Nephron progenitor cell (in vitro differentiated cells): ENCODE measurements at regions not wholly inside any gene's neighbourhood (a gene's known extent, or its start where the extent isn't known, plus 50 kb on each side); places are given as distances from the start of the nearest gene placed in this dataset.
"Not testable (repeated sequence)": the region's sequence is repeated elsewhere in the genome, so short reads cannot be mapped to it uniquely, and the experiment has no call there.

ENCODE experiments used
- DNase-seq: peaks from one replicate; pipeline ENCODE4 v3.0.0; 2021
- H3K27ac Mint-ChIP-seq: 2 replicates; pipeline ENCODE4 v1.8.0; 2021; ENCODE audit warnings: mild to moderate bottlenecking, moderate library complexity, mixed read lengths
- H3K27me3 Mint-ChIP-seq: 2 replicates; pipeline ENCODE4 v1.8.0; 2021; ENCODE audit warnings: mild to moderate bottlenecking, low read depth, mixed read lengths; ENCODE audit not compliant: poor library complexity
- H3K36me3 Mint-ChIP-seq: 2 replicates; pipeline ENCODE4 v1.8.0; 2021; ENCODE audit warnings: low read depth, mixed read lengths
- H3K4me1 Mint-ChIP-seq: 2 replicates; pipeline ENCODE4 v1.8.0; 2021; ENCODE audit warnings: mixed read lengths
- H3K4me3 Mint-ChIP-seq: 2 replicates; pipeline ENCODE4 v1.8.0; 2021; ENCODE audit warnings: mild to moderate bottlenecking, moderate library complexity, mixed read lengths
- H3K9me3 Mint-ChIP-seq: 2 replicates; pipeline ENCODE4 v1.8.0; 2021; ENCODE audit warnings: mild to moderate bottlenecking, moderate library complexity, mixed read lengths
- TF ChIP-seq, protein P1 (sequence below): fragments of 200-600 bp; sonication (generic); IDR thresholded peaks from 2 replicates; pipeline ENCODE4 v1.5.0; 2021; ENCODE audit warnings: antibody characterized with exemption

DNA sequence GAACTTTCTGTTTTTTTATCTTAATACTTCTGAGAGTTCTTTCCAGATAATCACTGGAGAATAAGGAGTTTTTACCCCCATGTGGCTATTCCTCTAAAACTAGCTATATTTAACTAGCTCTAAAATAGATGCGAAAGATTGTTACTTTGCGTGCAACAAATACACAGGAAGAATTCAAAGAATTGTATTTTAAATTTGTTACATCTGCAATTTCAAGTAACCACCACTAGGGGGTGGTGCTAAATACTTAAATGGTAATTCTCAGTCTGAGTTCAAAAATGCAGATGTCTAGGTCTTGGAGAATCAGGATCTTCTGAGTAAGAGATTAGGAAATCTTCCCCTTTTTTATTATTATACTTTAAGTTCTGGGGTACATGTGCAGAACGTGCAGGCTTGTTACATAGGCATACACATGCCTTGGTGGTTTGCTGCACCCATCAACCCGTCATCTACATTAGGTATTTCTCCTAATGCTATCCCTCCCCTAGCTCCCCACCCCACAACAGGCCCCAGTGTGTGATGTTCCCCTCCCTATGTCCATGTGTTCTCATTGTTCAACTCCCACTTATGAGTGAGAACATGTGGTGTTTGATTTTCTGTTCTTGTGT lies 346.9 kb downstream of the GOLGA6L6 start:
- DNase-seq, H3K4me1 Mint-ChIP-seq, H3K27me3 Mint-ChIP-seq, H3K4me3 Mint-ChIP-seq, H3K27ac Mint-ChIP-seq, H3K36me3 Mint-ChIP-seq: not testable (repeated sequence)
- peaks cover 30% of the 10 kb centered on the region for H3K9me3 Mint-ChIP-seq
- TF ChIP-seq, protein P1, sequence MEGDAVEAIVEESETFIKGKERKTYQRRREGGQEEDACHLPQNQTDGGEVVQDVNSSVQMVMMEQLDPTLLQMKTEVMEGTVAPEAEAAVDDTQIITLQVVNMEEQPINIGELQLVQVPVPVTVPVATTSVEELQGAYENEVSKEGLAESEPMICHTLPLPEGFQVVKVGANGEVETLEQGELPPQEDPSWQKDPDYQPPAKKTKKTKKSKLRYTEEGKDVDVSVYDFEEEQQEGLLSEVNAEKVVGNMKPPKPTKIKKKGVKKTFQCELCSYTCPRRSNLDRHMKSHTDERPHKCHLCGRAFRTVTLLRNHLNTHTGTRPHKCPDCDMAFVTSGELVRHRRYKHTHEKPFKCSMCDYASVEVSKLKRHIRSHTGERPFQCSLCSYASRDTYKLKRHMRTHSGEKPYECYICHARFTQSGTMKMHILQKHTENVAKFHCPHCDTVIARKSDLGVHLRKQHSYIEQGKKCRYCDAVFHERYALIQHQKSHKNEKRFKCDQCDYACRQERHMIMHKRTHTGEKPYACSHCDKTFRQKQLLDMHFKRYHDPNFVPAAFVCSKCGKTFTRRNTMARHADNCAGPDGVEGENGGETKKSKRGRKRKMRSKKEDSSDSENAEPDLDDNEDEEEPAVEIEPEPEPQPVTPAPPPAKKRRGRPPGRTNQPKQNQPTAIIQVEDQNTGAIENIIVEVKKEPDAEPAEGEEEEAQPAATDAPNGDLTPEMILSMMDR, result peak; percentile 13

- H3K4me3 Mint-ChIP-seq, result not testable (repeated sequence)
Observed at GRCh38 chr15:20192982-20193929, 348.3 kb downstream of the GOLGA6L6 start.

DNA sequence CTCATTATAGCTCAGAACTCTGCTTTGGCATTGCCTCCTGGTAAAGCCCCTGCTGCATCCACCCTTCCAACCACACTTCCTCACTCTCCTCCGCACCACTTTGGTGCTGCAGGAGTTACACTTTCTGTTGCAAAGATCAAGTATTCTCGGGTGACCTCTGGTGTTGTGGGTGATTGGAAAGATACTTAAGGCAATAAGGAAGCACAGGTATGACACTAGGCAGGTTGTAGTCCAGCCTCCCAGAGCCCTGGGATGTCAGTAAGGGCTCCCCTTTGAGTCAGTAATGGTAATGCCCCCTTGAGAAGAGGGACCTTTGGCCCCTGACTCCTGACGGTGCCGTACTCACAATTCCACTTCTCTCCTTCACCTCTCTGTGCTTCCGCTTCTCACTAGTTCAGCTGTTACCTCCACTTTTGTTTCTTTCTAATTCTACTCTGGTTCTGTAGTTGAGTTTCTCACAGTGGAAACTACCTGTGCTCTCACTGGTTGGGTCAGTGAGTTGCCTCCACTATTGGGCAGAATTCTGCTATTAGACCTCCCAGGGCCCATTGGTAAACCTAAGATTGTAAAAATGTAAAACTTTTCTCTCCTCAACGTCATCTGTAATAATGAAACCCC lies 350.0 kb downstream of the GOLGA6L6 start:
- DNase-seq, H3K4me1 Mint-ChIP-seq, H3K27ac Mint-ChIP-seq, H3K36me3 Mint-ChIP-seq, H3K4me3 Mint-ChIP-seq, H3K27me3 Mint-ChIP-seq: not testable (repeated sequence)
- peaks cover 30% of the 10 kb centered on the region for H3K9me3 Mint-ChIP-seq

More at GRCh38 chr15:20192982-20193929, 348.3 kb downstream of the GOLGA6L6 start:
- H3K27ac Mint-ChIP-seq, H3K4me1 Mint-ChIP-seq, H3K27me3 Mint-ChIP-seq, H3K36me3 Mint-ChIP-seq, DNase-seq: not testable (repeated sequence)
- H3K9me3 Mint-ChIP-seq, result peaks cover 30% of the 10 kb centered on the region

- H3K27ac Mint-ChIP-seq, H3K4me3 Mint-ChIP-seq, H3K27me3 Mint-ChIP-seq: not testable (repeated sequence)
Observed at GRCh38 chr15:20188611-20189010, 353.0 kb downstream of the GOLGA6L6 start.

DNA sequence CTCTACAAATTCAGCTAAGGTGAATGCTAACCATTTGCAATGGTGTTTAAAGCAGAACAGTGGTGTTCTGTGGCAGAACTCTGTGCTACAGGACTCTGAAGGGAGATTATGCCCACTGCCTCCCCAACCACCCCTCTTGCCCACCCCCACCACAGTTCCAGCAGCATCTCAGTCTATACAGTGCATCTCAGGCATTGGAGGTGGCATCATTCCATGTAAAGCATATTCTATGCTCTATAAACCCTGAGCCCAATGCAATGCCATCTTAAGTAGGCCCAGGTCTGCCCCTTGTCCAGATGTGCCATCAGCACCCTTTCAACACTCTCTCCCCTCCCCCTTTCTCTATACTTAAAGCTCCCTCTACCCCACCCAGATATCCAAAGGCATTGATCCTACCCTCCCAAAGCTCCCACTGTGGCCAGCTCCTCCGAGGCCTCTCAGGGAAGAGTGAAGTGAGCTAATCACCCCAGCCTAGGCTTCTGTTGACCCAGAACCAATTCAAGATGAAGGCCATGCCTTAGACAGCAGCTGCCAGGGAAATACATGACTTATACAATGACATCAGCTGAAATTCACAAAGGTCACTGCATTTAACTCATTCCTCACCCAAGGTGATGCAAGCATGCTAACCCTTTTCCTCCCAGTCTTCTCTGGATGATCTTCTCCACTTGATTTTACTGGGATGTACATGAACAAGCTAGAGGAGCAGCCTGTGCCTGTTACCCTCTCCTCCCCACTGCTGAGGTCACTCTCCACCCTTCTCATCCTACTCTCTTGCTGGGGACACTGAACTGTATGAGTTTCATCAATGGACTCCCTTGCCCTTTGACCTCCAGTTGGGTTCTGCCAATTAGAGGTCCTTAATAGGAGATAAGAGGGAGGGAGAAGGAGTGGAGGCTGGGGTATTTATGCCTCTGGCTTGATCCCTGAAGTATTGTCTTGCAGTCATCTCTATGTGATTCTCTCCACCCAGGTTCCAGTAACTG lies 353.9 kb downstream of the GOLGA6L6 start:
- peaks cover 36% of the 10 kb centered on the region for H3K9me3 Mint-ChIP-seq
- not testable (repeated sequence) for H3K36me3 Mint-ChIP-seq, H3K27me3 Mint-ChIP-seq, DNase-seq, H3K27ac Mint-ChIP-seq, H3K4me1 Mint-ChIP-seq, H3K4me3 Mint-ChIP-seq

More at GRCh38 chr15:20188611-20189010, 353.0 kb downstream of the GOLGA6L6 start:
- not testable (repeated sequence) for H3K4me1 Mint-ChIP-seq, DNase-seq, H3K36me3 Mint-ChIP-seq
- peaks cover 38% of the 10 kb centered on the region for H3K9me3 Mint-ChIP-seq

- not testable (repeated sequence) for H3K36me3 Mint-ChIP-seq, H3K27ac Mint-ChIP-seq, H3K4me3 Mint-ChIP-seq, H3K4me1 Mint-ChIP-seq, DNase-seq, H3K27me3 Mint-ChIP-seq
- H3K9me3 Mint-ChIP-seq, result peaks cover 14% of the 10 kb centered on the region
Observed at GRCh38 chr15:20184879-20185278, 356.7 kb downstream of the GOLGA6L6 start.

- H3K9me3 Mint-ChIP-seq, H3K27ac Mint-ChIP-seq, H3K4me1 Mint-ChIP-seq, H3K27me3 Mint-ChIP-seq, H3K36me3 Mint-ChIP-seq, DNase-seq, H3K4me3 Mint-ChIP-seq: not testable (repeated sequence)
Observed at GRCh38 chr15:20168221-20168620, 373.4 kb downstream of the GOLGA6L6 start.

- not testable (repeated sequence) for H3K27me3 Mint-ChIP-seq, H3K9me3 Mint-ChIP-seq, H3K36me3 Mint-ChIP-seq, H3K4me3 Mint-ChIP-seq, H3K4me1 Mint-ChIP-seq, H3K27ac Mint-ChIP-seq, DNase-seq
Observed at GRCh38 chr15:20153528-20153927, 388.1 kb downstream of the GOLGA6L6 start.

DNA sequence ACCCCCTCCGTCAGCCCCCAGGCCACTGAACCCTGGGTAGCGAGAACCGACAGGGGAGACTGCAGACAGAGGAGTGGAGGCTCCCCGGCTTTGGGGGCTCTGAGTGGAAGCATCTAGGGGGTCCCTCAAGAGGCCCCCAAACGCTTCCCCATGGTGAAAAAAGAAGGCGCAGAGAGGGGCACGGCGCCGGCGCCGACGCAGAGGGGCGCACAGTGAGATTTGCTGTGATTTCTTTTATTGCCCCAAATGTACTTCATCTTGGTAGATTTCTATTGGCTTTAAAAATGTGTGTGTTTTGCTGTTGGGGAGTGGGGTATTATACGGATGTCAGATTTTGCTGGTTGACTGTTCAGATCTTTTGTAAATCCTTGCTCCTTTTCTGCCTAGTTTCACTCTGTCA lies 392.9 kb downstream of the GOLGA6L6 start:
- not testable (repeated sequence) for H3K27ac Mint-ChIP-seq, DNase-seq, H3K36me3 Mint-ChIP-seq, H3K9me3 Mint-ChIP-seq, H3K4me1 Mint-ChIP-seq, H3K4me3 Mint-ChIP-seq, H3K27me3 Mint-ChIP-seq

GRCh38 chr15:20148008-20148407 lies 393.6 kb downstream of the GOLGA6L6 start:
- not testable (repeated sequence) for H3K27me3 Mint-ChIP-seq, DNase-seq, H3K4me3 Mint-ChIP-seq

GRCh38 chr15:20144333-20145036 lies 397.1 kb downstream of the GOLGA6L6 start:
- H3K27ac Mint-ChIP-seq, H3K4me3 Mint-ChIP-seq, H3K36me3 Mint-ChIP-seq, DNase-seq, H3K9me3 Mint-ChIP-seq, H3K27me3 Mint-ChIP-seq, H3K4me1 Mint-ChIP-seq: not testable (repeated sequence)

More at GRCh38 chr15:20148008-20148407, 393.6 kb downstream of the GOLGA6L6 start:
- H3K27ac Mint-ChIP-seq, H3K9me3 Mint-ChIP-seq, H3K36me3 Mint-ChIP-seq, H3K4me1 Mint-ChIP-seq: not testable (repeated sequence)

DNA sequence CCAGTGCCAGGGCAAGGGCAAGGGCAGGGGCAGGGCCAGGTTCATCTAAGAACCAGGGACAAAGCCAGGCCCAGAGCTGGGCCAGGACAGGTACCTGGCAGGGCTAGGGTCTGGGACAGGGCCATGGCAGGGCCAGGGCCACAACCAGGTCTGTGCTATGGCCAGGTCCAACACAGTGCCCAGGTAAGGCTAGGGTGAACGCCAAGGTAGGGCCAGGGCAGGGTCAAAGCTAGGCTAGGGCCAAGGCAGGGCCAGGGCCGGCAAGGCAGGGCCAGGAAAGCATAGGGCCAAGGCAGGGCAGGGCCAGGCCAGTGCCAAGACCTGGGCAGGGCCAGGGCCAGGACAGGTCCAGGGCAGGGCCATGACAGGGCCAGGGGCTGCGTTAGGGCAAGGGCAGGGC lies 398.7 kb downstream of the GOLGA6L6 start:
- H3K4me1 Mint-ChIP-seq, DNase-seq, H3K9me3 Mint-ChIP-seq, H3K27me3 Mint-ChIP-seq, H3K36me3 Mint-ChIP-seq, H3K27ac Mint-ChIP-seq, H3K4me3 Mint-ChIP-seq: not testable (repeated sequence)
